Peyer's patch (tissue), 4 donors: ENCODE measurements at regions not wholly inside any gene's neighbourhood (a gene's known extent, or its start where the extent isn't known, plus 50 kb on each side); places are given as distances from the start of the nearest gene placed in this dataset.

Experiments used
- CTCF ChIP-seq, 6 experiments: fragments of 450-650 bp in 4 of 6; fragments of 200-600 bp in 2 of 6; sonication (generic) in 1 of 6; IDR thresholded peaks; one replicate each; pipeline ENCODE4 v1.5.1; 2017 to 2019; ENCODE audit warnings: antibody characterized with exemption in 6 of 6, mild to moderate bottlenecking in 3 of 6, moderate library complexity in 1 of 6
- POLR2A ChIP-seq, 2 donors: fragments of 450-650 bp; IDR thresholded peaks; one replicate each; pipeline ENCODE4 v1.5.1; 2017; ENCODE audit warnings: antibody characterized with exemption in 2 of 2, mild to moderate bottlenecking in 2 of 2, moderate library complexity in 2 of 2

- no peak for TF ChIP-seq CTCF (IDR thresholded peaks at IDR 0.05)
- TF ChIP-seq POLR2A (IDR thresholded peaks at IDR 0.05): no peak
Measured at GRCh38 chr15:96213045-96213444, 117.5 kb upstream of the NR2F2 start.
